H9 (cell line): ENCODE measurements at regions not wholly inside any gene's neighbourhood (a gene's known extent, or its start where the extent isn't known, plus 50 kb on each side); places are given as distances from the start of the nearest gene placed in this dataset.

Experiments
- DNase-seq: peaks from one replicate; pipeline ENCODE4 v3.0.0-alpha.2; 2017
- H2AFZ ChIP-seq: one replicate; pipeline ENCODE4 v1.6.1; 2013; ENCODE audit warnings: mild to moderate bottlenecking, low read length, control low read depth, moderate library complexity
- H2AK5ac ChIP-seq: 2 replicates; pipeline ENCODE4 v1.6.1; 2013; ENCODE audit warnings: low read length, control low read depth, mixed read lengths; ENCODE audit not compliant: insufficient read length
- H2BK120ac ChIP-seq: one replicate; pipeline ENCODE4 v1.6.1; 2013; ENCODE audit warnings: low read depth, mild to moderate bottlenecking, low read length, control low read depth, inconsistent platforms; ENCODE audit not compliant: poor library complexity, severe bottlenecking
- H2BK12ac ChIP-seq: 2 replicates; pipeline ENCODE4 v1.6.1; 2013; ENCODE audit warnings: low read length, control low read depth, mixed read lengths, low read depth; ENCODE audit not compliant: insufficient read length
- H2BK15ac ChIP-seq: 2 replicates; pipeline ENCODE4 v1.6.1; 2013; ENCODE audit warnings: low read depth, low read length, control low read depth
- H2BK20ac ChIP-seq: one replicate; pipeline ENCODE4 v1.6.1; 2013; ENCODE audit warnings: low read depth, mild to moderate bottlenecking, low read length, control low read depth, inconsistent platforms; ENCODE audit not compliant: poor library complexity, severe bottlenecking
- H2BK5ac ChIP-seq: 2 replicates; pipeline ENCODE4 v1.6.1; 2013; ENCODE audit warnings: low read length, control low read depth, mixed read lengths; ENCODE audit not compliant: insufficient read length
- H3K14ac ChIP-seq: 2 replicates; pipeline ENCODE4 v1.6.1; 2013; ENCODE audit warnings: low read length, control low read depth; ENCODE audit not compliant: insufficient read depth
- H3K18ac ChIP-seq: 2 replicates; pipeline ENCODE4 v1.6.1; 2013; ENCODE audit warnings: low read depth, mild to moderate bottlenecking, mixed read lengths, low read length, control low read depth; ENCODE audit not compliant: insufficient read length
- H3K23ac ChIP-seq: 2 replicates; pipeline ENCODE4 v1.6.1; 2013; ENCODE audit warnings: low read length, control low read depth, mixed read lengths, low read depth; ENCODE audit not compliant: insufficient read length
- H3K23me2 ChIP-seq: 2 replicates; pipeline ENCODE4 v1.6.1; 2013; ENCODE audit warnings: low read depth, mild to moderate bottlenecking, mixed read lengths, low read length, control low read depth; ENCODE audit not compliant: insufficient read length, poor library complexity, severe bottlenecking
- H3K27ac ChIP-seq: 2 replicates; pipeline ENCODE4 v1.5.1; 2013; ENCODE audit warnings: low read length, control low read depth, mixed read lengths, low read depth; ENCODE audit not compliant: insufficient read length
- H3K27me3 ChIP-seq: 2 replicates; pipeline ENCODE4 v1.6.1; 2013; ENCODE audit warnings: low read length, control low read depth, inconsistent platforms; ENCODE audit not compliant: insufficient read depth
- H3K4ac ChIP-seq: 2 replicates; pipeline ENCODE4 v1.6.1; 2013; ENCODE audit warnings: low read depth, mild to moderate bottlenecking, control low read depth, inconsistent platforms, low read length, moderate library complexity
- H3K4me1 ChIP-seq: 2 replicates; pipeline ENCODE4 v1.6.1; 2013; ENCODE audit warnings: low read length, control low read depth, inconsistent platforms; ENCODE audit not compliant: insufficient read depth
- H3K4me2 ChIP-seq: 2 replicates; pipeline ENCODE4 v1.6.1; 2013; ENCODE audit warnings: low read length, control low read depth, mixed read lengths; ENCODE audit not compliant: insufficient read length, insufficient read depth
- H3K56ac ChIP-seq: 2 replicates; pipeline ENCODE4 v1.6.1; 2013; ENCODE audit warnings: low read depth, mild to moderate bottlenecking, mixed read lengths, low read length, control low read depth; ENCODE audit not compliant: insufficient read length
- H3K79me1 ChIP-seq: 2 replicates; pipeline ENCODE4 v1.6.1; 2013; ENCODE audit warnings: low read depth, mild to moderate bottlenecking, moderate library complexity, low read length, control low read depth, inconsistent platforms; ENCODE audit not compliant: insufficient read depth, poor library complexity, severe bottlenecking
- H3K79me2 ChIP-seq: 2 replicates; pipeline ENCODE4 v1.6.1; 2013; ENCODE audit warnings: low read length, control low read depth, inconsistent platforms; ENCODE audit not compliant: insufficient read depth
- H3K9ac ChIP-seq: 2 replicates; pipeline ENCODE4 v1.6.1; 2013; ENCODE audit warnings: low read length, control low read depth, mixed read lengths; ENCODE audit not compliant: insufficient read length; ENCODE audit errors: extremely low read depth
- H3K9me3 ChIP-seq: one replicate; pipeline ENCODE4 v1.6.1; 2013; ENCODE audit warnings: low read depth, low read length, inconsistent platforms; ENCODE audit not compliant: control insufficient read depth
- H3T11ph ChIP-seq: one replicate; pipeline ENCODE4 v1.6.1; 2013; ENCODE audit warnings: mild to moderate bottlenecking, low read length, control low read depth, inconsistent platforms
- H4K20me1 ChIP-seq: one replicate; pipeline ENCODE4 v1.6.1; 2013; ENCODE audit not compliant: control insufficient read depth, insufficient read length, insufficient read depth
- H4K5ac ChIP-seq: 2 replicates; pipeline ENCODE4 v1.6.1; 2013; ENCODE audit warnings: low read depth, mild to moderate bottlenecking, mixed read lengths, low read length, control low read depth; ENCODE audit not compliant: insufficient read length
- H4K8ac ChIP-seq: replicated peaks from 2 replicates; pipeline ENCODE4 v1.6.1; 2013; ENCODE audit warnings: low read length, control low read depth, mixed read lengths, low read depth; ENCODE audit not compliant: insufficient read length
- H4K91ac ChIP-seq: 2 replicates; pipeline ENCODE4 v1.6.1; 2013; ENCODE audit warnings: low read depth, mild to moderate bottlenecking, moderate library complexity, mixed read lengths, low read length, control low read depth; ENCODE audit not compliant: insufficient read length
- H3K27ac Mint-ChIP-seq, 3 experiments: 2 replicates in 2 of 3; 3 replicates in 1 of 3; pipeline ENCODE4 v1.8.0; 2020 to 2021; ENCODE audit warnings: mixed read lengths in 3 of 3, mild to moderate bottlenecking in 1 of 3, moderate library complexity in 1 of 3
- H3K27me3 Mint-ChIP-seq: 2 replicates; pipeline ENCODE4 v1.8.0; 2021; ENCODE audit warnings: low read depth, mild to moderate bottlenecking, moderate library complexity, mixed read lengths
- H3K36me3 Mint-ChIP-seq, 3 experiments: 2 replicates in 2 of 3; 3 replicates in 1 of 3; pipeline ENCODE4 v1.8.0; 2020 to 2021; ENCODE audit warnings: low read depth in 3 of 3, mixed read lengths in 3 of 3; ENCODE audit not compliant: insufficient read depth in 1 of 3
- H3K4me1 Mint-ChIP-seq, 2 experiments: 2 replicates each; pipeline ENCODE4 v1.8.0; 2020; ENCODE audit warnings: mixed read lengths in 2 of 2
- H3K4me3 Mint-ChIP-seq, 2 experiments: 2 replicates in 1 of 2; 3 replicates in 1 of 2; pipeline ENCODE4 v1.8.0; 2020 to 2021; ENCODE audit warnings: mild to moderate bottlenecking in 2 of 2, mixed read lengths in 2 of 2, moderate library complexity in 1 of 2
- H3K9me3 Mint-ChIP-seq, 2 experiments: 2 replicates in 1 of 2; 3 replicates in 1 of 2; pipeline ENCODE4 v1.8.0; 2020; ENCODE audit warnings: mild to moderate bottlenecking in 2 of 2, mixed read lengths in 2 of 2, moderate library complexity in 1 of 2
- WGBS: extraction: QIAGEN DNeasy Blood & Tissue Kit; methylation state at CpG from one replicate; pipeline ENCODE4 v1.1.7; 2013; ENCODE audit warnings: missing lambda C conversion rate, low lambda C conversion rate, mixed read lengths; ENCODE audit not compliant: insufficient read length; ENCODE audit errors: extremely low coverage; 5-methylcytosine and 5-hydroxymethylcytosine counted together
- TF ChIP-seq, protein P1 (sequence below): fragments of 200-600 bp; sonication (generic); conservative IDR thresholded peaks from 3 replicates; pipeline ENCODE4 v1.8.0; 2021; ENCODE audit warnings: antibody characterized with exemption, mild to moderate bottlenecking

DNA sequence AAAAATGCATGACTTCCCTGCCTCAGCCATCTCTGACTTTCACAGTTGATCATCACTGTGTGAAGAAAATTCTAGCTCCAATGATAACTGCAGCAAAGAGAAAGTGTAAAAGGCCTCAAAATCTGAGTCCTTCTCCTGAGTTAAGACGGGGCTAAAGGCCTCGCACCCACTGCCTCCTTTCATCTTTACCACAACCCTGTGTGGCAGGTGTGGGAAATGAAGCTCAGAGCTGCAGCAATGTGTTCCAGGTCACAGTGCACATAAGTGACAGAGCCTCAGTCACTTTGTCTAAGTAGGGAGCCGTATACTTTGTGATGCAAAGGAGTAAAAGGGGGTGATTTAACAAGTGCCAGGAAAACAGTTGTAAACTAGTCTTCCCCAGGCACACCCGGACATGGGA lies 144.7 kb upstream of the TMCC3 start:
- Histone ChIP-seq H3K4me2 (no peak overlapping the region), H3K9ac (no peak overlapping the region), H3K79me1 (no peaks in the 10 kb centered on the region), H3K4me1 (peaks cover 3% of the 10 kb centered on the region; the same call in 1 of the 2 replicates), H3K23me2 (no peaks in the 10 kb centered on the region), H3K79me2 (no peaks in the 10 kb centered on the region), H3T11ph (no peak overlapping the region), H4K8ac (no peak overlapping the region), H3K56ac (no peak overlapping the region), H3K23ac (no peak overlapping the region), H4K91ac (no peak overlapping the region), H2BK120ac (no peak overlapping the region), H4K20me1 (no peaks in the 10 kb centered on the region), H2BK15ac (no peak overlapping the region), H3K27ac (no peak overlapping the region), H2BK12ac (no peak overlapping the region), H3K14ac (no peak overlapping the region), H2AFZ (no peak overlapping the region), H2AK5ac (no peak overlapping the region), H3K27me3 (no peaks in the 10 kb centered on the region), H3K4ac (no peak overlapping the region), H2BK5ac (no peak overlapping the region), H2BK20ac (no peak overlapping the region), H3K18ac (no peak overlapping the region), H4K5ac (no peak overlapping the region), H3K9me3 (no peaks in the 10 kb centered on the region)
- WGBS: no CpG with 5 or more reads among the region's 4 CpGs
- Mint-ChIP-seq H3K4me1 (peaks cover 8 to 16% of the 10 kb centered on the region in 2 experiments), H3K36me3 (no peaks in the 10 kb centered on the region), H3K27ac (no peak overlapping the region; a peak in 1 of 7 replicates), H3K27me3 (peaks cover 2% of the 10 kb centered on the region), H3K9me3 (no peaks in the 10 kb centered on the region), H3K4me3 (no peak overlapping the region)
- TF ChIP-seq, protein P1, sequence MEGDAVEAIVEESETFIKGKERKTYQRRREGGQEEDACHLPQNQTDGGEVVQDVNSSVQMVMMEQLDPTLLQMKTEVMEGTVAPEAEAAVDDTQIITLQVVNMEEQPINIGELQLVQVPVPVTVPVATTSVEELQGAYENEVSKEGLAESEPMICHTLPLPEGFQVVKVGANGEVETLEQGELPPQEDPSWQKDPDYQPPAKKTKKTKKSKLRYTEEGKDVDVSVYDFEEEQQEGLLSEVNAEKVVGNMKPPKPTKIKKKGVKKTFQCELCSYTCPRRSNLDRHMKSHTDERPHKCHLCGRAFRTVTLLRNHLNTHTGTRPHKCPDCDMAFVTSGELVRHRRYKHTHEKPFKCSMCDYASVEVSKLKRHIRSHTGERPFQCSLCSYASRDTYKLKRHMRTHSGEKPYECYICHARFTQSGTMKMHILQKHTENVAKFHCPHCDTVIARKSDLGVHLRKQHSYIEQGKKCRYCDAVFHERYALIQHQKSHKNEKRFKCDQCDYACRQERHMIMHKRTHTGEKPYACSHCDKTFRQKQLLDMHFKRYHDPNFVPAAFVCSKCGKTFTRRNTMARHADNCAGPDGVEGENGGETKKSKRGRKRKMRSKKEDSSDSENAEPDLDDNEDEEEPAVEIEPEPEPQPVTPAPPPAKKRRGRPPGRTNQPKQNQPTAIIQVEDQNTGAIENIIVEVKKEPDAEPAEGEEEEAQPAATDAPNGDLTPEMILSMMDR: no peak
- no peak for DNase-seq
